ENCODE measurements at regions not wholly inside any gene's neighbourhood (a gene's known extent, or its start where the extent isn't known, plus 50 kb on each side); places are given as distances from the start of the nearest gene placed in this dataset.
"Not testable (repeated sequence)": the region's sequence is repeated elsewhere in the genome, so short reads cannot be mapped to it uniquely, and the experiment has no call there.

DNA sequence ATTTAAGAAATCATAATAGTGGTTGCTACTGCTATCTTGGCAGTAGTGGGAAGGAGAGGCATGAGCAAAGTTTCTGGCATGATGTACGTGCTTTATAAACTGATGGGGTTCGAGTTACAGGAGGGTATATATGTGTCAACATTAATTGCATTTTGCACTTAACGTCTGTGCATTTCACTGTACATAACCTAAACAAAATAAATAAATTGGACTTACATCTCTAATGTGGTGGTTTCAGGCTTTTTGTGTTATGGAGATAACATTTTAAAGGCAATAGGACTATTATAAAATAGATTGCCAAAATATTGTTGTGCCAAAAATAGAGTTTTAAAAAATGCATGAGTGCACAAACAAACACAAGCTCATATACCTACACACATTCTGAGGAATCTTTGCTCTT is 1001.1 kb upstream of the GJE1 start:
- FAIRE-seq (no peak), DNase-seq (ENCODE audit: insufficient read length, low spot score) (no peak)

DNA sequence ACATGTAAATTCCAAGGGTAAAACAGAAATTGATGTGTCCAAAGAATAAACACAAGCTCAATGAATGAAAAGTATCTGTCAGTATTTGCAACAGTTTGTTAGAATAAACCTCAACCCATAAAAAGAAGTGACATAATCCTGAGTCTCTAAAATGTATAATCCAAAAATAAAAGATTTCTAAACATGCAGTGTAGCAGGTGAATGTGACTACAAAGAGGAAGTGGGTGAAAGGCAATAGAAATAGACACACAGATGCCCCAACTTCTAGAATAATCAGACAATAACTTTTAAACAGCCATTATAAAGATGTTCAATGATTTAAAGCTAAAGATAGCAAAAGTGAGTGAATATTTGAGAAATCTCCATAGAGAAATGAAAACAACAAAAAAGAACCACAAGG is 1009.2 kb upstream of the GJE1 start:
- no peak for FAIRE-seq
- DNase-seq (ENCODE audit: insufficient read length, low spot score): no peak

- no peak for FAIRE-seq
- DNase-seq (ENCODE audit: insufficient read length, low spot score): no peak
Measured at GRCh38 chr6:141123049-141123448, 1009.7 kb upstream of the GJE1 start.

DNA sequence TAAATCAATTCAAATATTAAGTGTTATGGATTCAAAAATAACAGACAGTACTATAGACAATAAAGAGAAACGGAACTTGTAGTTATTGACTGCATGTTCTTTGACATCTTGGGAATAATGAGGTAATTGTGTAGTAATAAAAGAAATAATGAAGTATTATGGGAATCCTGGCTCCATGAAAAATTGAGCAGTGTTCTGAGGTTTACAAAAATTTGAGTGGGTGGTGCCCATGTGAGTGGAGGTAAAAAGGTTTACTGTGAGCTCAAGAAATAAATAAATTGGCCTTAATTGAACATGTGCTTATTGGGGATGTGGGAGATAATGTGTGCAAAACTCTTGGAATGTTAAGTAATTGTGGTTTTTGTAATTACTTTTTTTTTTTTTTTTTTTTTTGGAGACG is 1013.7 kb upstream of the GJE1 start:
- FAIRE-seq: no peak
- no peak for DNase-seq (ENCODE audit: insufficient read length, low spot score)

- DNase-seq (ENCODE audit: insufficient read length, low spot score) (no peak), FAIRE-seq (no peak)
Measured at GRCh38 chr6:141117874-141118273, 1014.9 kb upstream of the GJE1 start.

- no peak for DNase-seq (ENCODE audit: insufficient read length, low spot score)
- no peak for FAIRE-seq
Measured at GRCh38 chr6:141110481-141110880, 1022.2 kb upstream of the GJE1 start.

DNA sequence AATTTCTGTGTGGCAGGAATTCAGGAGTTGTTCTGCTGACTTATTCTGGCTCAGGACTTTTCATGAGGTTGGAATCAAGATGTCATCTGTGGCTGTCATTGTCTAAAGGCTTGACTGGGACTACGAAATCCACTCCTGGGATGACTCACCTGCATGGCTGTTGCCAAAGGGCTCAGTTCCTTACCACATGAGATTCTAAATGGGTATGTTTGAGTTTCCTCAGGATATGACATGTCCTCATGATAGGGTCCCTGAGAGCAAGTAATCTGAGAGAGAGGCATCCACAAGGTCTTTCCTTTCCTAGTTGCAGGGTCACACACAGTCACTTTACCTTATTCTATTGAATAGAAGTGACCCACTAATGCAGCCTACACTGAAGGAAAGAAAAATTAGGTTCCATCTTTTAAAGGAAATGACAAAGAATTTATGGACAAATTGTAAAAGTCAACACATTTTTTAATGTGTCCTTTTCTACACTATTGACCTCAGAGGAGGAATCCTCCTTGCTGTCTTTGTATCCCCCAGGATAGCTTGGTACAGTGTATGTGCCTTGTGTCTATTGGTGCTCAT is 1025.0 kb upstream of the GJE1 start:
- FAIRE-seq (no peak), DNase-seq (ENCODE audit: insufficient read length, low spot score) (no peak)

DNA sequence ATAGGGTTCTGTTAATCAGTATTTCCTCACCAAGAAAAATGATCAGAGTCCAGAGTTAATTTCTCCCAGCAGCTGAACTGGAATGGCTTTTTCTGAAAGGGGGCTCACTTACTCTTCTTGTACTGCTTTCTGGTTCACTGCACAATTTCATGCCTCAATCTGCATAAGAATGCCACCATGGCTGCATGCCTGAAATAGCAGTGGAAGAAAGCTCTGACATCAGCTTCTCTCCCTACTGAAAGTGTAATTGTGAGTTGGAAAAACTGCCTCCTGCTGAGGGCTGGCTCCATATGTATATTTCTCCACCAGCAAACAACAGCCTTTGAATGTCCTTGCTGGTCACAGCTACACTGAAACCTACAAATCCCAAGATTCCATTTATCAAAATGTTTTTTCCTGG is 1027.2 kb upstream of the GJE1 start:
- FAIRE-seq (no peak), DNase-seq (ENCODE audit: insufficient read length, low spot score) (no peak)

GRCh38 chr6:141103246-141103645 is 1029.5 kb upstream of the GJE1 start:
- FAIRE-seq: no peak
- DNase-seq (ENCODE audit: insufficient read length, low spot score): no peak

DNA sequence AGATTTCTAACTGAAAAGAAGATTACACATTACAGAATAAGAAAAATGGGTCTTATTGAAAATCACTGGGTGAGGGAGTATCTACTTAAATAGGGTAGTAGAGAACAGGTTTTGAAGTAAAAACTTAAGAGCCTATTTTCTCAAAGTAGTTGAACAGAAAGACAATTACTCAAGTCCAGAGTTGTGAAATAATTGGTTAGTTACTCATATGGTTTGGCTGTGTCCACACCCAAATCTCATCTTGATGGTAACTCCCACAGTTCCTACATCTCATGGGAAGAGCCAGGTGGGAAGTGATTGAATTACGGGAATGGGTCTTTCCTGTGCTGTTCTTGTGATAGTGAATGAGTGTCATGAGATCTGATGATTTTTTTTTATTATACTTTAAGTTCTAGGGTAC is 1035.3 kb upstream of the GJE1 start:
- DNase-seq (ENCODE audit: insufficient read length, low spot score) (no peak), FAIRE-seq (no peak)

DNA sequence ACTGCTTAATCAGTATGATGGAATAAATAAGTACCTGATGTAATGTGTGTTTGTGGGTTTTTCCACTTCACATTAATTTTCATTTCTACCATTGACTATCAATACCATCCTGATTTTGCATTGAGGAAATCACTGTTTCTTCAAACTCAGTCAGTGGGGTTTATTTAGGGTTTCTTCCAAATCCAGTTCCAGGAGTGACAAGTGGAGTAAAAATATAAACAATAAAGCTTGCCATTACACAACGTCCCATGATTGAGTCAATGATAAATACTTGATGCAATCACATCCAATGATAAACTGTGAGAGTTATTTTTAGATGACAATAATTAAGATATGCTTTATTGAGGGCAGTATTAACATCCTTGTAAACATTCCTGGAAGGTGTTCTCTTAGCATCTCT is 1037.4 kb upstream of the GJE1 start:
- no peak for DNase-seq (ENCODE audit: insufficient read length, low spot score)
- FAIRE-seq: no peak

- FAIRE-seq (no peak), DNase-seq (ENCODE audit: insufficient read length, low spot score) (no peak)
Measured at GRCh38 chr6:141088171-141088570, 1044.6 kb upstream of the GJE1 start.

DNA sequence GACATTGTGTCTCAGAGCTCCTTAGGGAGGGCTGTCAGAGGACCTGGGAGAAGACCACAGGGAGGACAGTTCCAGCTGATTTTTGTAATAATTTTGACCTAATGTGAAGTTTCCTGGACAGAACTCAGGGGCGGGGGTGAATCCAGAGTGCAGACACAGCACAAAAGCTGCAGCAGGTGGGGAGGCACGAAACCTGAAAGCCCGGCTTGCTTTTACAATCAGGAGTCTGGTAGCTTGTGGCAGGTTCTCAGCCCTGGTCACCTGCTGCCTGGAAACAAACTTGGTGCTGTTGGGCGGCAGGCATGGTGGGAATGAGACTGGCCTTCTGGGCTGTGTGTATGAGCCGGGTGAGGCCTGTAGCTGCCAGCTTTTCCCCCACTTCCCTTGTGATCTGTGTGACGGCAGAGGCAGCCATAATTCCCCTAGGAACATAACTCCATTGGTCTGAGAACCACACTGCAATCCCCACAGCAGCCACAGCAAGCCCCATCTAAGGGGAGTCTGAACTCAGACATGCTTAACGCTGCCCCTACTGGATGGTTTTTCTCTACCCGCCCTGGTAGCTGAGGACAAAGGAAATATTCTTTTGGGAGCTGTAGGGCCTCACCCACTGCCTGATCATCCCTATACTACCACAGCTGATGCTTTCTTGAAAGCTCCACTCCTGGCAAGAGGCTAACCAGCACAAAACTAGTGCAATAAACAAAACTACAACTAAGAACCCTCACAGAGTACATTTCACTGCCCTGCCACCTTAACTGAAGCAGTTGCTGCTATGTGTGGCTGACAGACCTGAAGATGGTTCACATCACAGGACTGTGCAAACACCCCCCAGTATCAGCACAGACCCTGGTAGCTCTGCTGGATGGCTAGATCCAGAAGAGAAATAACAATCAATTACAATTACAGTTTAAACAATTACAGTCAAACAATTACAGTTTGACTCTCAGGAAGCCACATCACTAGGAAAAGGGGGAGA is 1055.1 kb upstream of the GJE1 start:
- DNase-seq (ENCODE audit: insufficient read length, low spot score) (peak; percentile 1), FAIRE-seq (no peak)

- FAIRE-seq (no peak), DNase-seq (ENCODE audit: insufficient read length, low spot score) (no peak)
Measured at GRCh38 chr6:141057761-141058160, 1075.0 kb upstream of the GJE1 start.

GRCh38 chr6:141056945-141057625 is 1075.6 kb upstream of the GJE1 start:
- DNase-seq (ENCODE audit: insufficient read length, low spot score) (no peak), FAIRE-seq (no peak)

- FAIRE-seq: no peak
- no peak for DNase-seq (ENCODE audit: insufficient read length, low spot score)
Measured at GRCh38 chr6:141050471-141050870, 1082.3 kb upstream of the GJE1 start.

DNA sequence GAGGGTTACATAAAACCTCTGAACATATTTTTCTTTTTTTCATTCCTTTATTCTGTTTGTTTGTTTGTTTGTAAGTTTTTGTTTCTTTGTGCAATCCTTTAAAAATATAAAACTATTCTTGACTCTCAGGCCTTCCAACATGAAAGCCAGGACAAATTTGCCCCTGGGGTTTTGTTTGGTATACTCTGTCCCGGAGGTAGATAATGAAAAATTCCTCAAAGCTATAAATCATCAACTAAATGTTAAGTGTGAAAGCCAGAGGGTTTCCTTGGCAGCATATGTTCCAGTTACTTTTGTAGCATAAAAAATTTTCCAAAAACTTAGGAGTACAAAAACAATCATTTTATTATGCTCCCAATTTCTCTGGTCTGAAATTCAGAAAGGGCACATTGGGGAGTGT is 1084.3 kb upstream of the GJE1 start:
- FAIRE-seq (no peak), DNase-seq (ENCODE audit: insufficient read length, low spot score) (no peak)

- not testable (repeated sequence) for FAIRE-seq; DNase-seq (ENCODE audit: insufficient read length, low spot score)
Measured at GRCh38 chr6:141046496-141046895, 1086.2 kb upstream of the GJE1 start.

- DNase-seq (ENCODE audit: insufficient read length, low spot score) (no peak), FAIRE-seq (no peak)
Measured at GRCh38 chr6:141041596-141042087, 1091.1 kb upstream of the GJE1 start.

- FAIRE-seq (no peak), DNase-seq (ENCODE audit: insufficient read length, low spot score) (no peak)
Measured at GRCh38 chr6:141035312-141036200, 1097.2 kb upstream of the GJE1 start.

DNA sequence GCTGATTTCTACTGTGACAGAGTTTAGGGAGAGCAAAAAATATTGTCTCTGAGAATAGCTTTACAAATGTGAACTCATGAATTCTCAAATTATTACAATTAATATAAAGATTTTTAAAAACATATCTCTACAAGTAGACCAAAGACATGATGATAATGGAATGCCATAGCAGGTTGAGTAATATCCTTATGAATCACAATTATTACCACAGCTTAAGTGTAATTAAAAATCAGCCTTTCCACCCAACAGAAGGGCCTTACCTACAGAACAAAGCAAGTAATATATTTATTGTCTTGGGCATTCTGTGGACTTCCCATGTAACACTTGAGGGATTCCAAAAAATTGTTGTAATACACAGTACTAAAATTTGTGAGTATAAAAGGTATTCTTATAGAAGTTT is 1099.6 kb upstream of the GJE1 start:
- no peak for FAIRE-seq
- no peak for DNase-seq (ENCODE audit: insufficient read length, low spot score)
